ENCODE measurements at regions not wholly inside any gene's neighbourhood (a gene's known extent, or its start where the extent isn't known, plus 50 kb on each side); places are given as distances from the start of the nearest gene placed in this dataset.
A peak's percentile ranks its signal among the peaks of the same experiment; 100 is the strongest.

- 29 to 43% methylated on average over 10 to 13 of the region's 13 CpGs for WGBS, 2 donors
- Histone ChIP-seq H3K27ac (peak overlapping the region; percentile 74 to 93 (median 82)), H3K27me3 (no peaks in the 10 kb centered on the region), H3K9me3 (no peaks in the 10 kb centered on the region), H3K4me1 (peaks cover 10 to 30% (median 24%) of the 10 kb centered on the region in 4 donors), H3K4me3 (no peak overlapping the region), H3K36me3 (no peaks in the 10 kb centered on the region)
- DNase-seq (peak; percentile 57 to 73), ATAC-seq (ENCODE audit: low FRiP score in 2 of 2) (peak in 1 of 2 donors; percentile 56)
- TF ChIP-seq POLR2AphosphoS5 (IDR thresholded peaks at IDR 0.05) (no peak), POLR2A (IDR thresholded peaks at IDR 0.05) (no peak), EP300 (IDR thresholded peaks at IDR 0.05) (no peak)
- TF ChIP-seq, protein P1, sequence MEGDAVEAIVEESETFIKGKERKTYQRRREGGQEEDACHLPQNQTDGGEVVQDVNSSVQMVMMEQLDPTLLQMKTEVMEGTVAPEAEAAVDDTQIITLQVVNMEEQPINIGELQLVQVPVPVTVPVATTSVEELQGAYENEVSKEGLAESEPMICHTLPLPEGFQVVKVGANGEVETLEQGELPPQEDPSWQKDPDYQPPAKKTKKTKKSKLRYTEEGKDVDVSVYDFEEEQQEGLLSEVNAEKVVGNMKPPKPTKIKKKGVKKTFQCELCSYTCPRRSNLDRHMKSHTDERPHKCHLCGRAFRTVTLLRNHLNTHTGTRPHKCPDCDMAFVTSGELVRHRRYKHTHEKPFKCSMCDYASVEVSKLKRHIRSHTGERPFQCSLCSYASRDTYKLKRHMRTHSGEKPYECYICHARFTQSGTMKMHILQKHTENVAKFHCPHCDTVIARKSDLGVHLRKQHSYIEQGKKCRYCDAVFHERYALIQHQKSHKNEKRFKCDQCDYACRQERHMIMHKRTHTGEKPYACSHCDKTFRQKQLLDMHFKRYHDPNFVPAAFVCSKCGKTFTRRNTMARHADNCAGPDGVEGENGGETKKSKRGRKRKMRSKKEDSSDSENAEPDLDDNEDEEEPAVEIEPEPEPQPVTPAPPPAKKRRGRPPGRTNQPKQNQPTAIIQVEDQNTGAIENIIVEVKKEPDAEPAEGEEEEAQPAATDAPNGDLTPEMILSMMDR (IDR thresholded peaks at IDR 0.05): no peak
Measured at GRCh38 chr6:170152989-170153388, 137.9 kb downstream of the DLL1 start.

DNA sequence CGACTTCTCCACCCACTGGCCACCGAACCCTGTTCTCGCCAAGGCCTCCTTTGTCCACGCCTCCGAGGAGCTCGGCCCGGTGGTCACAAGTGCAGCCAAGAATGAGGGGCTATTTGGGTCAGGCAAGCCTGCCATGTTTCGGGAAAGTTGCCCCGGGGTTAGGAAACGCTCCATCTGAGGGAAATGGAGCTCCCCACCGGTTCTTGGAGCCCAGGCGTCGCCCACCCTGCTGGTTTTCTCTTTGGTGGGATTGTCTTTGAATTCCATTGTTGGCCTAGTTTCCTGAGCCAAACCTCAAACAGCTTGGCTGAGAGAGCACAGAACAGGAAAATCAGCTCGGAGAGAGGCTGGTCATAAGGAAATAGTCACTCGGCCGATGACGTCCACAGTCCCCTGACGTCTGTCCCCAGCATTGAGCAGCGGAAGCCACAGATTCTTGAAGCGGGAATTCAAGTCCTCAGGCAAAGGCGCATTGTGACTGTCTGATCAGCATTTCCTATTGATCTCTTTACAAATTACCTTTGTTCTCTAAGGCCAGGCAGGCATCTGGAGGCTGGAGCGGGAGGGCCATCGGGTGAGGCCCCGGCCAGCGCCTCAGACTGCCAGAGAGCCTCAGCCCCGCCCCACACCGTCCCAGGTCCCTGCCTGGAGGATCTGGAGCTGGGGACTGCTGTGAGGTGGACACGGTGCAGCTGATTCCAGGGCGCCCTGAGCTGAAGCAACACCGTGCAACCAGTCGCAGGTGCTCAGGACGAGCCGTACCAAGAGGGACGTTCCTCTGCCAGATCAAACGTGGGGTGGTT lies 138.6 kb downstream of the DLL1 start:
- Histone ChIP-seq H3K4me3 (no peak overlapping the region), H3K36me3 (no peaks in the 10 kb centered on the region), H3K27ac (peak overlapping the region; percentile 74 to 93 (median 82)), H3K9me3 (no peaks in the 10 kb centered on the region), H3K4me1 (peaks cover 15 to 36% (median 30%) of the 10 kb centered on the region in 4 donors), H3K27me3 (no peaks in the 10 kb centered on the region)
- peak; percentile 65 to 78 for TF ChIP-seq POLR2AphosphoS5 (IDR thresholded peaks at IDR 0.05)
- TF ChIP-seq, protein P1 (IDR thresholded peaks at IDR 0.05): no peak
- peak; percentile 26 to 91 (median 73) for TF ChIP-seq EP300 (IDR thresholded peaks at IDR 0.05)
- TF ChIP-seq POLR2A (IDR thresholded peaks at IDR 0.05): peak in 2 of 4 donors; percentile 26 to 52
- WGBS, 2 donors: 53 to 59% methylated on average over 30 to 32 of the region's 35 CpGs
- DNase-seq: peak; percentile 68 to 70
- ATAC-seq (ENCODE audit: low FRiP score in 2 of 2): peak; percentile 50 to 54

GRCh38 chr6:170151804-170152123 lies 139.1 kb downstream of the DLL1 start:
- TF ChIP-seq POLR2AphosphoS5 (IDR thresholded peaks at IDR 0.05): peak in 1 of 2 donors; percentile 5
- TF ChIP-seq, protein P1 (IDR thresholded peaks at IDR 0.05): no peak
- H3K4me3 ChIP-seq: no peak overlapping the region
- ATAC-seq (ENCODE audit: low FRiP score in 2 of 2) (no peak), DNase-seq (no peak)
- H3K36me3 ChIP-seq: no peaks in the 10 kb centered on the region
- H3K27ac ChIP-seq: peak overlapping the region; percentile 74 to 93 (median 82)
- no peaks in the 10 kb centered on the region for H3K9me3 ChIP-seq
- no peaks in the 10 kb centered on the region for H3K27me3 ChIP-seq
- 46 to 66% methylated on average over 5 to 12 of the region's 12 CpGs for WGBS, 2 donors
- H3K4me1 ChIP-seq: peaks cover 15 to 42% (median 34%) of the 10 kb centered on the region in 4 donors

DNA sequence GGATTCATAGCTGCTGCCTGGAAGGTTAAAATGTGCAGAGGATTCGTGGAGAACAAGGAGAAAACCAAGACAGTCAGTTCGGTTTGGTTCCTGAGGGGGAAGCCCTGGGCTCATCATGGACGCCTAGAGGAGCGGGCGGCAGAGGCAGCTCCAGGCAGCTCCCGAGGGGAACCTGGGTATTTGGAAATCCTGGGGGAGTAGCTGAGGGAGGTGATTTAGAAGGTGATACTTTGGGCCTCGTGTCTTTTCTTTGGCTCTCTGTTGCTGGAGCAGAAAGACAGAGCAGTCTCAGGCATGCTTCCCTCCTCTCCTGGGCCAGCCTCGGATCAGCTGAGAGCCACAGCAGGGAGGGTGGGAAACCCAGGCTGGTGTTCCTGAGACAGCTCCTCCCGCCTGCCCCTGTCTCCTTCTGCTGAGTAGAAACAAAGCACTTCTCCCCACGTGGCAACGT lies 139.5 kb downstream of the DLL1 start:
- no peak overlapping the region for H3K4me3 ChIP-seq
- ATAC-seq (ENCODE audit: low FRiP score in 2 of 2) (no peak), DNase-seq (peak in 1 of 2 donors; percentile 41)
- H3K36me3 ChIP-seq: no peaks in the 10 kb centered on the region
- H3K27ac ChIP-seq: peak overlapping the region; percentile 74 to 93 (median 82)
- H3K9me3 ChIP-seq: no peaks in the 10 kb centered on the region
- TF ChIP-seq EP300 (IDR thresholded peaks at IDR 0.05) (no peak), POLR2A (IDR thresholded peaks at IDR 0.05) (no peak), POLR2AphosphoS5 (IDR thresholded peaks at IDR 0.05) (no peak)
- H3K27me3 ChIP-seq: no peaks in the 10 kb centered on the region
- 61 to 63% methylated on average over 11 of the region's 11 CpGs for WGBS, 2 donors
- H3K4me1 ChIP-seq: peaks cover 15 to 42% (median 34%) of the 10 kb centered on the region in 4 donors

- H3K27me3 ChIP-seq: no peaks in the 10 kb centered on the region
- ATAC-seq (ENCODE audit: low FRiP score in 2 of 2): no peak
- no peak overlapping the region for H3K4me3 ChIP-seq
- no peak for DNase-seq
- no peaks in the 10 kb centered on the region for H3K36me3 ChIP-seq
- peaks cover 15 to 42% (median 34%) of the 10 kb centered on the region in 4 donors for H3K4me1 ChIP-seq
- H3K27ac ChIP-seq: no peak overlapping the region
- WGBS, 2 donors: 76 to 85% methylated on average over 7 of the region's 7 CpGs
- TF ChIP-seq, protein P1 (IDR thresholded peaks at IDR 0.05): no peak
- TF ChIP-seq EP300 (IDR thresholded peaks at IDR 0.05): no peak
- no peak for TF ChIP-seq POLR2A (IDR thresholded peaks at IDR 0.05)
- H3K9me3 ChIP-seq: no peaks in the 10 kb centered on the region
Measured at GRCh38 chr6:170150590-170150945, 140.3 kb downstream of the DLL1 start.

Data from upper lobe of left lung (tissue), 6 donors.